SU-DHL-6 (cell line): ENCODE measurements at regions not wholly inside any gene's neighbourhood (a gene's known extent, or its start where the extent isn't known, plus 50 kb on each side); places are given as distances from the start of the nearest gene placed in this dataset.

ENCODE experiments used
- H2AFZ ChIP-seq: fragments of 200-600 bp; sonication (generic); 2 replicates; pipeline ENCODE4 v1.6.1; 2014; ENCODE audit warnings: low read depth, mild to moderate bottlenecking, moderate library complexity, mixed read lengths, antibody characterized with exemption, low read length; ENCODE audit not compliant: severe bottlenecking
- H3F3A ChIP-seq: fragments of 200-600 bp; shearing (Covaris generic); 2 replicates; pipeline ENCODE4 v1.6.0; 2016; ENCODE audit warnings: antibody characterized with exemption, mild to moderate bottlenecking; ENCODE audit not compliant: insufficient read depth
- H3K27ac ChIP-seq: fragments of 200-600 bp; sonication (generic); 2 replicates; pipeline ENCODE4 v1.5.1; 2016; ENCODE audit warnings: low read depth, mild to moderate bottlenecking, low read length, moderate library complexity, mixed read lengths
- H3K27me3 ChIP-seq: fragments of 200-600 bp; sonication (generic), shearing (Covaris generic); 2 replicates; pipeline ENCODE4 v1.6.0; 2014; ENCODE audit warnings: mild to moderate bottlenecking, low read length
- H3K36me3 ChIP-seq: fragments of 200-600 bp; sonication (generic); 2 replicates; pipeline ENCODE4 v1.6.1; 2014; ENCODE audit warnings: mild to moderate bottlenecking, low read length, mixed read lengths
- H3K4me2 ChIP-seq: fragments of 300-600, 200-600 bp; shearing (Covaris generic), sonication (generic); 2 replicates; pipeline ENCODE4 v1.6.0; 2014; ENCODE audit warnings: low read length, low read depth, mild to moderate bottlenecking; ENCODE audit not compliant: poor library complexity, severe bottlenecking
- H3K4me3 ChIP-seq: fragments of 200-600 bp; sonication (generic); 2 replicates; pipeline ENCODE4 v1.5.1; 2014; ENCODE audit warnings: antibody characterized with exemption, low read length, mild to moderate bottlenecking, mixed read lengths; ENCODE audit not compliant: insufficient read depth, poor library complexity, severe bottlenecking
- H3K79me2 ChIP-seq: fragments of 200-600 bp; sonication (generic); 2 replicates; pipeline ENCODE4 v1.6.1; 2014; ENCODE audit warnings: mild to moderate bottlenecking, low read length, moderate library complexity; ENCODE audit not compliant: insufficient read depth
- H3K9ac ChIP-seq: fragments of 200-600 bp; sonication (generic); 2 replicates; pipeline ENCODE4 v1.7.0; 2014; ENCODE audit warnings: mild to moderate bottlenecking, low read length
- H3K9me2 ChIP-seq: fragments of 200-600 bp; sonication (generic); replicated peaks from 2 replicates; pipeline ENCODE4 v1.6.1; 2014; ENCODE audit warnings: low read length; ENCODE audit not compliant: insufficient read depth
- H3K9me3 ChIP-seq: fragments of 200-600 bp; sonication (generic); 2 replicates; pipeline ENCODE4 v1.6.1; 2014; ENCODE audit warnings: low read length, mixed read lengths; ENCODE audit not compliant: insufficient read depth
- H4K20me1 ChIP-seq: fragments of 200-600 bp; sonication (generic); 2 replicates; pipeline ENCODE4 v1.6.1; 2014; ENCODE audit warnings: low read depth, mild to moderate bottlenecking, antibody characterized with exemption, low read length, moderate library complexity, mixed read lengths
- CTCF ChIP-seq: fragments of 200-600 bp; sonication (generic); IDR thresholded peaks from one replicate; pipeline ENCODE4 v1.5.1; 2017; ENCODE audit warnings: antibody characterized with exemption, mild to moderate bottlenecking, low read length, moderate library complexity; ENCODE audit not compliant: insufficient read depth, poor library complexity, severe bottlenecking
- EZH2phosphoT487 ChIP-seq: fragments of 200-600 bp; sonication (generic), shearing (Covaris generic); conservative IDR thresholded peaks from 2 replicates; pipeline ENCODE4 v1.6.1; 2018; ENCODE audit warnings: mild to moderate bottlenecking, antibody characterized with exemption, low read length, moderate library complexity, mixed read lengths

- H3K27ac ChIP-seq: no peak overlapping the region
- H3K79me2 ChIP-seq: no peaks in the 10 kb centered on the region
- no peaks in the 10 kb centered on the region for H3K36me3 ChIP-seq
- no peak overlapping the region for H3K9ac ChIP-seq
- no peaks in the 10 kb centered on the region for H4K20me1 ChIP-seq
- H2AFZ ChIP-seq: no peak overlapping the region
- H3F3A ChIP-seq: no peaks in the 10 kb centered on the region
- H3K4me3 ChIP-seq: no peak overlapping the region
- no peak overlapping the region for H3K4me2 ChIP-seq
- H3K9me3 ChIP-seq: no peaks in the 10 kb centered on the region
- TF ChIP-seq CTCF (no peak), EZH2phosphoT487 (no peak)
- H3K27me3 ChIP-seq: no peaks in the 10 kb centered on the region
- H3K9me2 ChIP-seq: no peaks in the 10 kb centered on the region
These were observed 148.9 kb downstream of the SOX11 start for GRCh38 chr2:5841126-5841525.

- H3K9me2 ChIP-seq: no peaks in the 10 kb centered on the region
- no peaks in the 10 kb centered on the region for H3K36me3 ChIP-seq
- TF ChIP-seq CTCF (no peak), EZH2phosphoT487 (no peak)
- H3F3A ChIP-seq: no peaks in the 10 kb centered on the region
- H3K27me3 ChIP-seq: no peaks in the 10 kb centered on the region
- H4K20me1 ChIP-seq: no peaks in the 10 kb centered on the region
- no peak overlapping the region for H3K4me2 ChIP-seq
- H3K9me3 ChIP-seq: no peaks in the 10 kb centered on the region
- H2AFZ ChIP-seq: no peak overlapping the region
- no peak overlapping the region for H3K27ac ChIP-seq
- H3K9ac ChIP-seq: no peak overlapping the region
- no peak overlapping the region for H3K4me3 ChIP-seq
- H3K79me2 ChIP-seq: no peaks in the 10 kb centered on the region
These were observed 150.1 kb downstream of the SOX11 start for GRCh38 chr2:5842326-5842725.

GRCh38 chr2:5845798-5846330 lies 153.7 kb downstream of the SOX11 start:
- Histone ChIP-seq H3K79me2 (no peaks in the 10 kb centered on the region), H3F3A (no peaks in the 10 kb centered on the region), H3K9ac (no peak overlapping the region), H3K9me2 (no peaks in the 10 kb centered on the region), H3K27me3 (no peaks in the 10 kb centered on the region), H4K20me1 (no peaks in the 10 kb centered on the region), H3K9me3 (no peaks in the 10 kb centered on the region), H3K36me3 (no peaks in the 10 kb centered on the region), H3K4me2 (no peak overlapping the region), H3K27ac (no peak overlapping the region), H3K4me3 (no peak overlapping the region), H2AFZ (no peak overlapping the region)
- TF ChIP-seq CTCF (no peak), EZH2phosphoT487 (no peak)
